Activated CD4-positive, alpha-beta T cell treated with anti-CD3 and anti-CD28 coated beads for 24 hours (primary cell): ENCODE measurements at regions not wholly inside any gene's neighbourhood (a gene's known extent, or its start where the extent isn't known, plus 50 kb on each side); places are given as distances from the start of the nearest gene placed in this dataset.
"Not testable (repeated sequence)": the region's sequence is repeated elsewhere in the genome, so short reads cannot be mapped to it uniquely, and the experiment has no call there.

Experiments
- DNase-seq, 2 donors: peaks; one replicate each; pipeline ENCODE4 v3.0.0-alpha.2; 2020; ENCODE audit warnings: low read depth in 2 of 2

DNA sequence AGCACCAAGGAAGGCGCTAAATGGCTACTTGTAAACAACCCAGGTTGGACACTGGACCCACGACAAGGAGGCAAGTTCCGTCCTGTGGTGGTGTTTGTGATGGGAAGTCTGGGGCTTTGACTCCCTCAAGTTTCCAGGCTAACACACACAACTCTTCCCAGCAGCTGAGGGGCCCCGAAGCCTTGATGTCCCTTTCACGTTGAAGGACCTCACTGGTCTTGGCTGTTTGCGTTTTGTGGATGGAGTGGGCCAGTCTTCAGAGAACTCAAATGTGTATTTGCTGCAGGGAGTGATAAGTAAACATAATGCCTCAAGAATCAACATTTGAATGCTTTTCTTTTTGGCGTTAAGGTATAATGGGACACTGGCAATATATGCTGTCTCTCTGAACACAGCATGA lies 199.2 kb downstream of the TM9SF2 start:
- no peak for DNase-seq

GRCh38 chr13:99698816-99699099 lies 197.5 kb downstream of the TM9SF2 start:
- no peak for DNase-seq

GRCh38 chr13:99698010-99698815 lies 196.9 kb downstream of the TM9SF2 start:
- DNase-seq, result no peak

- DNase-seq, result no peak
Observed at GRCh38 chr13:99695857-99696256, 194.6 kb downstream of the TM9SF2 start.

GRCh38 chr13:99693852-99694611 lies 192.8 kb downstream of the TM9SF2 start:
- no peak for DNase-seq

DNA sequence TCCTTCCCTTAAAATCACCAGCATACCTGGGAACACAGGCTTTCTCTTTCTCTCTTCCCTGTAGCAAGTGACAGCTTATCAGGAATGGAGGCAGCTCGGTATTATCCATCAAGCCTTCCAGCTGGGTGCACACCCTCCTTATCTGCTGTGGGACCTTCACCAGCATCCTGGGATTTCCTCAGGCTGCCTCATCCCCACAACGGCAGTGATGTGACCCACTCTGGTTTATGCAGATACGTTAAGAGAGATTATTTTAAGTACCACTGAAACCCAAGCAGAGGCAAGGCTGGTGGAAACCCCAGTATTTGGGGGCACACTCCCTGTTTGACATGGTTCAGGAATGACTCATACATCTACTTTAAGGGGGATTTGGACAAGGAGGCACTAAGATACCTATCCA lies 192.1 kb downstream of the TM9SF2 start:
- DNase-seq, result no peak

GRCh38 chr13:99692854-99693253 lies 191.6 kb downstream of the TM9SF2 start:
- DNase-seq, result no peak

DNA sequence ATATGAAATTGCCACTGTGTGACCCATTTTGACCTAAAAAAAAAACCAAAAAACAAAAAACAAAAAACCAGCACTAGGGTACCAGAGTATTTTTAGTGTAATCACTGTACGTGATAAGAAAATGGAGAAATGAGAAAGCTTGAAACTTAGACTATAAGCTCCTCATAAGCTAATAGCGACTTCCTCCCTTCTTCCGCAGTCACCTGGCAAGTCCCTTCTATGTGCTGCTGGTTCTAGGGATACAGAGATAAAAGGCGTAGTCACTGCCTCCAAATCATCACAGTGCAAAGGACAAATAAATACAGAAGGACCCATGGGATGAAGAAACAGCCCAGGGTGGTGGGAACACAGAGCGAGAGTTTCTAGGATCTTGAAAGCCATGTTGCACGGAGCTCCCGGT lies 190.3 kb downstream of the TM9SF2 start:
- no peak for DNase-seq

DNA sequence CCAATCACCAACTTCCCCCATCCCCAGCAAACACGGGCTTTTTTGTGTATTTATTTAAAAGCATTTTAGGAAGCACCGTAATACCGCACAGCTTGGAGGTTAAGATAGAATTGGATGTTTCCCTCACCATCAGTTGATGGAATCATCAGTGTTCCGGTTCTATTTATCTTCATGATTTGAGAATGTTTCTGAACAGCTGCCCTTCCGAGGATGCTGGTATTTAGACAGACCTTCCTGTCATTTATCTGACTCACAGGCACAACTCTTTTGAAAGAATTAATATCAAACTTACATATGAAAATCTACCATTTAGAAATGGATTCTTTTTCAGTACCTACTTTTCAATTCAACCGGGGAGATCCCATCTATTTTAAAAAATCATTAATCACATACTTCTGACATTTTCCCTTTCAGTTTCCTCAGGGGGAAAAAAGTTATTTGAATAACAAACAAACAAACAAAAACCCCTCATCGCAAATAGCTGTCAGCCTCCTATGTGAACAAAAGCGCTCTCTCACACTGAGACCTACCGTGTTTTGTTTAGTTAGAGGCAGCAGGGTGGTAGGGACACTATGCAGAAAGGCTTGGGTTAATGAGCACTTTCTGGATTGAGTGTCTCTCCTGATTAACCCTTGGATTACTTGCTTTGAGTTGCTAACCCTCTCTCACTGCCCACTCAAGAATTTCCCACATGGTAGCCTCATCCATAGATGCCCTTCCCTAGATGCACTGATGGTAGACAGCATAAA lies 189.3 kb downstream of the TM9SF2 start:
- DNase-seq, result no peak

- DNase-seq, result no peak
Observed at GRCh38 chr13:99689955-99690354, 188.7 kb downstream of the TM9SF2 start.

DNA sequence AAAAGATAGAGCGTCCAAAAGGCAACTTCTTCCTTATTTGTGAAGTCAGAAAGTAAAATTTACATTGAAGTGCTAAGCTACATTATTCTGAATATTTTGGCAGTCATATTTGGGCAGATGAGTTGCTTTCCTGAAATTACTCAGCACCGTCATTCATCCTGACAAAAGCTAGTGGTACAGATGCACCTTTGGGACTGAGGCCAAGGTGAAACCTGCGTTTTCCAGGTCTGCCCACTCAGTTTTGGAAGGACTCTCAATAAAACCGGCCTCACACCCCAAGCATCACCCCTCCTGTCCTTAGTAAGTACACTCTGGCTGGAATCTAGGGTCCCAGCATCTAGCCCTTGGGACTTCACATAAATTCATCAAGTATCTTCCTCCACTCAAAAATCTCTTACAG lies 187.5 kb downstream of the TM9SF2 start:
- DNase-seq, result no peak

- no peak for DNase-seq
Observed at GRCh38 chr13:99687723-99688397, 186.6 kb downstream of the TM9SF2 start.

DNA sequence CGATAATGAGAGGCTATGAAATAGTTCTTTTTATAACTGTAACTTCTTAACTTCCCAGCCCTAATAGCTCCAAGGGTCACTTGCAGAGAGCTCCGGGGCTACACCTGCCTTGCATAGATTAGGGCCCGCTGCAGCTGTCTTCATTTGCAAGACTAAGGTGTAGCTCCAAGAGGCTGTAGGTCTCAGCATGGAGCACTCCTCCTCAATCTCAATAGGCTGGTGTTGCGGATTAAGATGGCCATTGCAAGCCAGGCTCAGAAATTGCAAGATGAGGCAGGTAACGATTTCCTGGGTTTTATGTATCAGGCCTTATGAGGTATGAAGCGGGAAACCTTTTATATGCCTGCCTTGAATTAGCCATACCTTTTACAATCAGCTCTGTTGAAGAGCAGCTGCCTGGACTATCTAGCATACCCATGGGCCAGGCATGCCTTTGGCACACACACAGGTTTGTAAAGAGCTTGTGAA lies 185.7 kb downstream of the TM9SF2 start:
- no peak for DNase-seq

GRCh38 chr13:99686157-99686572 lies 184.9 kb downstream of the TM9SF2 start:
- DNase-seq, result no peak

DNA sequence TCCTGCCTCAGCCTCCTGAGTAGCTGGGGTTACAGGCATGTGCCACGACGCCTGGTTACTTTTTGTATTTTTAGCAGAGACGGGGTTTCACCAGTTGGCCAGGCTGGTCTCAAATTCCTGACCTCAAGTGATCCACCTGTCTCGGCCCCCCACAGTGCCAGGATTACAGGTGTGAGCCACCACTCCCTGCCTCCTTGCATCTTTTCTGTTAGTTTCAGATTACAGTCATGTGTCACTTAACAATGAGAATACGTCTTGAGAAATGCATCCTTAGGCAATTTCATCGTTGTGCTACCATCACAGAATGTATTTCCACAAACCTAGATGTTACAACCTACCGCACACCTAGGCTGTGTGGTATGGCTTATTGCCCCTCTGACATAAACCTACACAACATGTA lies 180.4 kb downstream of the TM9SF2 start:
- no peak for DNase-seq

DNA sequence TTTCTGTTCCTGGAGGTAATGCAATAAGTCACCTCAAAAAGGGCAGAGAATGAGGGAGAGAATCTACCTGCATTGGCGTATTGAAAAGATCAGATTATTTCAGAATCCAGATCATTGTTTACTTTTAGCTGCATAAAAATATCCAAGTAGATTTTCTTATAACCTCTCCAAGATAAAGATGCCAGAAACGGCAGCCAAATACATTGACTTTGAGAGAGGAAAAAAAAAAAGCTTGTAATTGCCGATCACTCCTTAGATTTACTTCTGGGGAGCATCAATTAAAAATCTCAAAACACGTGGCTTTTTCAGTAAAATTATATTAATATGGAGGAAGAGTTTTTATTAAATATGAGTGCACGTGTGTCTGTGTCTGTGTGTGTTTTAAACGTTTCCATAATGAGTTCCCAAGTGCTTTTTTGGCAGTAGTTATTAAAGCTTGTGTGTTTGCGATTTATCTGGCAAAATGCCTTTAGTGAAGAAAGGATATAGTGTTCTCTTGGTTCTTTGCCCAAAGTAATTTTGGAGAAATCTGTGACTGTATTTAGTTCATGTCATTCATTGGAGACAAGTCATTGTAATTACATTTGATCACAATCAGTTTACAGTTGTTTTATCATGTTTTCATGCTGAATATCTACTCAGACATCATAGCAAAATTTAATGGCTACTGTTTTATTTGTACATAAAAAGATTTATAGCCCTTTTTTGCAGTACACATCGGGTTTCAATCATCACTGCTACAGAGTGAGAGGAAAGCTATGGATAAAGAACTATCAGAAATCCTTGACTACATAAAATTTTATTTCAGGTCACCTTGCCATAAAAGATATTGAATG lies 176.1 kb downstream of the TM9SF2 start:
- DNase-seq, result no peak

GRCh38 chr13:99671746-99672145 lies 170.5 kb downstream of the TM9SF2 start:
- no peak for DNase-seq

- DNase-seq, result not testable (repeated sequence)
Observed at GRCh38 chr13:99669096-99669495, 167.8 kb downstream of the TM9SF2 start.

DNA sequence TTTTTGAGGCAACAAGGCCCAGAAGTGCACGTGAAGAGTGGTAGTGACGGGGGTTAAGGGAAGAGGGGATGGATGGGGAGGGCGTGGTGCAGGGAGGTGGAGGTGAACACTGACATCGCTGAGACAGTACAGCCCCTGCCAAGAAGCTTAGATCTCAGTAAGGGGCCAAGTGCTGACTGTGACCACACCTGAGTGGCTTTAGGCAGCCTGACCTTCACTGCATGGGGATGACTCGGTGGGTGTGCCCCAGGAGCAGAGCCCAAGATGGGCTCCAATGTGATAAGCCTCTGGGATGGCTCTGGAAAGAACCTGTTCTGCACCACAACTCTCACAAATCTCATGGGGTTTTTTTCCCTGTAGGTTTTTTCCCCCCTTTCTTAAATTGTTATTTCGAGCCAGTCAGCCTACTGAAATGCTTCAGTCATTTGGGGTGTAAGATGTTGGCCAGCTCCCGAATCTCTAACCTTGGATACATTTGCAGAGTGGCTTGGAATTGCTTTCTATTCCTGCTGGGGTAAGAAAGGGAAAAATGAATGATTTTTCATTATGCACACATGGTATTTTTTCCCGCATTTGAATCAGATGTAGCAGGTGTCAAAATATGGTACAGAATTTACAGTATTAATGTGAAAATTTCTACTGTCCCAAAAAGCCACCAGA lies 165.0 kb downstream of the TM9SF2 start:
- DNase-seq, result no peak

- DNase-seq, result no peak
Observed at GRCh38 chr13:99665711-99666110, 164.4 kb downstream of the TM9SF2 start.

GRCh38 chr13:99663908-99664307 lies 162.6 kb downstream of the TM9SF2 start:
- no peak for DNase-seq
